Renal pelvis (tissue), 1 donor: ENCODE measurements at regions not wholly inside any gene's neighbourhood (a gene's known extent, or its start where the extent isn't known, plus 50 kb on each side); places are given as distances from the start of the nearest gene placed in this dataset.
"Not testable (repeated sequence)": the region's sequence is repeated elsewhere in the genome, so short reads cannot be mapped to it uniquely, and the experiment has no call there.

Experiments
- DNase-seq: peaks from one replicate; pipeline ENCODE4 v3.0.0-alpha.2; 2013

GRCh38 chr1:185435696-185436379, 118.8 kb upstream of the IVNS1ABP start:
- DNase-seq = no peak

GRCh38 chr1:185434721-185435120, 117.7 kb upstream of the IVNS1ABP start:
- no peak for DNase-seq

- DNase-seq = no peak
Measured at GRCh38 chr1:185433667-185434066, 116.6 kb upstream of the IVNS1ABP start.

GRCh38 chr1:185432948-185433347, 115.9 kb upstream of the IVNS1ABP start:
- DNase-seq = no peak

- no peak for DNase-seq
Measured at GRCh38 chr1:185431612-185432011, 114.6 kb upstream of the IVNS1ABP start.

- not testable (repeated sequence) for DNase-seq
Measured at GRCh38 chr1:185429668-185430067, 112.6 kb upstream of the IVNS1ABP start.

- DNase-seq = no peak
Measured at GRCh38 chr1:185427776-185428175, 110.7 kb upstream of the IVNS1ABP start.

- DNase-seq = no peak
Measured at GRCh38 chr1:185427264-185427663, 110.2 kb upstream of the IVNS1ABP start.

- no peak for DNase-seq
Measured at GRCh38 chr1:185426848-185427247, 109.8 kb upstream of the IVNS1ABP start.

- DNase-seq = no peak
Measured at GRCh38 chr1:185425163-185425562, 108.1 kb upstream of the IVNS1ABP start.

- no peak for DNase-seq
Measured at GRCh38 chr1:185421485-185422107, 104.6 kb upstream of the IVNS1ABP start.

GRCh38 chr1:185420588-185421081, 103.6 kb upstream of the IVNS1ABP start:
- no peak for DNase-seq

- DNase-seq = no peak
Measured at GRCh38 chr1:185419718-185420117, 102.7 kb upstream of the IVNS1ABP start.

GRCh38 chr1:185418472-185418871, 101.4 kb upstream of the IVNS1ABP start:
- DNase-seq = no peak

- no peak for DNase-seq
Measured at GRCh38 chr1:185412385-185413087, 95.5 kb upstream of the IVNS1ABP start.

- no peak for DNase-seq
Measured at GRCh38 chr1:185409763-185410528, 92.9 kb upstream of the IVNS1ABP start.

- no peak for DNase-seq
Measured at GRCh38 chr1:185409345-185409744, 92.3 kb upstream of the IVNS1ABP start.

- DNase-seq = no peak
Measured at GRCh38 chr1:185408700-185409270, 91.7 kb upstream of the IVNS1ABP start.

GRCh38 chr1:185406691-185407009, 89.6 kb upstream of the IVNS1ABP start:
- DNase-seq = no peak

GRCh38 chr1:185406006-185406690, 89.1 kb upstream of the IVNS1ABP start:
- DNase-seq = no peak

GRCh38 chr1:185404907-185405568, 88.0 kb upstream of the IVNS1ABP start:
- no peak for DNase-seq
